ENCODE measurements at regions not wholly inside any gene's neighbourhood (a gene's known extent, or its start where the extent isn't known, plus 50 kb on each side); places are given as distances from the start of the nearest gene placed in this dataset.

- no peaks in the 10 kb centered on the region for H3K9me2 ChIP-seq (ENCODE audit: insufficient read depth)
- H3K36me3 ChIP-seq (ENCODE audit: control insufficient read depth in 1 of 2, insufficient read depth in 2 of 2, low read length in 2 of 2): no peaks in the 10 kb centered on the region
- no peak overlapping the region for H2AFZ ChIP-seq (ENCODE audit: low read depth, low read length, poor library complexity, severe bottlenecking)
- H3K27me3 ChIP-seq (ENCODE audit: insufficient read depth, low read length): no peaks in the 10 kb centered on the region
- H3K4me1 ChIP-seq (ENCODE audit: control insufficient read depth in 1 of 2, insufficient read depth in 2 of 2, low read length in 2 of 2): no peaks in the 10 kb centered on the region
- ChIA-PET POLR2A (no interaction called here), RAD21 (ENCODE audit: low non-redundant PET in 1 of 2, low total read pairs in 2 of 2, uncharacterized antibody in 2 of 2, unreplicated experiment in 2 of 2) (no interaction called here), CTCF (no interaction called here)
- DNase-seq (ENCODE audit: low read depth, low spot score): no peak
- H3K27ac ChIP-seq (ENCODE audit: low read depth, low read length): no peak overlapping the region
- no peak overlapping the region for H3K9ac ChIP-seq (ENCODE audit: low read length)
- H3K4me2 ChIP-seq (ENCODE audit: low read length): no peak overlapping the region
- no TSS peak for BruUV-seq (replicated peaks)
- no peaks in the 10 kb centered on the region for H4K20me1 ChIP-seq (ENCODE audit: insufficient read depth)
- H3K9me3 ChIP-seq (ENCODE audit: control insufficient read depth in 1 of 2, insufficient read depth in 1 of 2, low read depth in 1 of 2, low read length in 2 of 2): no peaks in the 10 kb centered on the region
- no peak overlapping the region for H3K4me3 ChIP-seq (replicated peaks in 1 of 2; ENCODE audit: low read depth in 1 of 2, low read length in 2 of 2)
- TF ChIP-seq ELF1 (IDR thresholded peaks at IDR 0.05; ENCODE audit: borderline replicate concordance, low read depth): no peak
- no peak for TF ChIP-seq RAD21 (IDR thresholded peaks at IDR 0.05; ENCODE audit: low read depth)
- TF ChIP-seq JUND (IDR thresholded peaks at IDR 0.05): no peak
- TF ChIP-seq, protein P1, sequence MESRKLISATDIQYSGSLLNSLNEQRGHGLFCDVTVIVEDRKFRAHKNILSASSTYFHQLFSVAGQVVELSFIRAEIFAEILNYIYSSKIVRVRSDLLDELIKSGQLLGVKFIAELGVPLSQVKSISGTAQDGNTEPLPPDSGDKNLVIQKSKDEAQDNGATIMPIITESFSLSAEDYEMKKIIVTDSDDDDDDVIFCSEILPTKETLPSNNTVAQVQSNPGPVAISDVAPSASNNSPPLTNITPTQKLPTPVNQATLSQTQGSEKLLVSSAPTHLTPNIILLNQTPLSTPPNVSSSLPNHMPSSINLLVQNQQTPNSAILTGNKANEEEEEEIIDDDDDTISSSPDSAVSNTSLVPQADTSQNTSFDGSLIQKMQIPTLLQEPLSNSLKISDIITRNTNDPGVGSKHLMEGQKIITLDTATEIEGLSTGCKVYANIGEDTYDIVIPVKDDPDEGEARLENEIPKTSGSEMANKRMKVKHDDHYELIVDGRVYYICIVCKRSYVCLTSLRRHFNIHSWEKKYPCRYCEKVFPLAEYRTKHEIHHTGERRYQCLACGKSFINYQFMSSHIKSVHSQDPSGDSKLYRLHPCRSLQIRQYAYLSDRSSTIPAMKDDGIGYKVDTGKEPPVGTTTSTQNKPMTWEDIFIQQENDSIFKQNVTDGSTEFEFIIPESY (IDR thresholded peaks at IDR 0.05; ENCODE audit: extremely low read depth, insufficient replicate concordance, low read length): no peak
- no peak for TF ChIP-seq POLR2AphosphoS5 (IDR thresholded peaks at IDR 0.05; ENCODE audit: low read depth, low read length)
- TF ChIP-seq ATF3 (IDR thresholded peaks at IDR 0.05): no peak
- no peak for TF ChIP-seq SIN3A (IDR thresholded peaks at IDR 0.05; ENCODE audit: low read depth)
- TF ChIP-seq, protein P2, sequence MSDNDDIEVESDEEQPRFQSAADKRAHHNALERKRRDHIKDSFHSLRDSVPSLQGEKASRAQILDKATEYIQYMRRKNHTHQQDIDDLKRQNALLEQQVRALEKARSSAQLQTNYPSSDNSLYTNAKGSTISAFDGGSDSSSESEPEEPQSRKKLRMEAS (IDR thresholded peaks at IDR 0.05): no peak
- no peaks in the 10 kb centered on the region for H3K79me2 ChIP-seq (ENCODE audit: insufficient read depth, low read length)
- no peak for ATAC-seq
- intact Hi-C loops (cut with micrococcal nuclease): no loop called here
Measured at GRCh38 chr4:175091649-175092048, 173.5 kb downstream of the ADAM29 start.

DNA sequence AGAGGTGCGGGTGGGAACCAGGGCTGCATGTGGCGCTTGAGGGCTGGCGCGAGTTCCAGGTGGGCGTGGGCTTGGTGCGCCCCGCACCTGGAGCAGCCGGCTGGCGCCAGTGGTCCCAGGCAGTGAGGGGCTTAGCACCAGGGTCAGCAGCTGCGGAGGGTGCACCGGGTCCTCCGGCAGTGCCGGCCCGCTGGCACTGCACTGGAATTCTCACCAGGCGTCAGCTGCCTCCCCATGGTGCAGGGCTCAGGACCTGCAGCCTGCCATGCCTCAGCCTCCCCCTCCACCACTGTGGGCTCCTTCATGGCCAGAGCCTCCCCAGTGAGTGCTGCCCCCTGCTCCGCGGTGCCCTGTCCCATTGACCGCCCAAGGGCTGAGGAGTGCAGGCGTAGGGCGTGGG lies 174.0 kb downstream of the ADAM29 start:
- Histone ChIP-seq H3K27ac (ENCODE audit: low read depth, low read length) (no peak overlapping the region), H3K27me3 (ENCODE audit: insufficient read depth, low read length) (no peaks in the 10 kb centered on the region), H3K4me3 (replicated peaks in 1 of 2; ENCODE audit: low read depth in 1 of 2, low read length in 2 of 2) (no peak overlapping the region), H4K20me1 (ENCODE audit: insufficient read depth) (no peaks in the 10 kb centered on the region), H3K36me3 (ENCODE audit: control insufficient read depth in 1 of 2, insufficient read depth in 2 of 2, low read length in 2 of 2) (no peaks in the 10 kb centered on the region), H3K9ac (ENCODE audit: low read length) (no peak overlapping the region), H3K9me3 (ENCODE audit: control insufficient read depth in 1 of 2, insufficient read depth in 1 of 2, low read depth in 1 of 2, low read length in 2 of 2) (no peaks in the 10 kb centered on the region), H2AFZ (ENCODE audit: low read depth, low read length, poor library complexity, severe bottlenecking) (no peak overlapping the region), H3K4me2 (ENCODE audit: low read length) (no peak overlapping the region), H3K4me1 (ENCODE audit: control insufficient read depth in 1 of 2, insufficient read depth in 2 of 2, low read length in 2 of 2) (no peaks in the 10 kb centered on the region), H3K79me2 (ENCODE audit: insufficient read depth, low read length) (no peaks in the 10 kb centered on the region), H3K9me2 (ENCODE audit: insufficient read depth) (no peaks in the 10 kb centered on the region)
- ChIA-PET RAD21 (ENCODE audit: low non-redundant PET in 1 of 2, low total read pairs in 2 of 2, uncharacterized antibody in 2 of 2, unreplicated experiment in 2 of 2) (no interaction called here), CTCF (no interaction called here), POLR2A (no interaction called here)
- ATAC-seq: no peak
- no peak for DNase-seq (ENCODE audit: low read depth, low spot score)
- intact Hi-C loops (cut with micrococcal nuclease): no loop called here
- no TSS peak for BruUV-seq (replicated peaks)
- no peak for TF ChIP-seq SIN3A (IDR thresholded peaks at IDR 0.05; ENCODE audit: low read depth)
- TF ChIP-seq CBX3 (IDR thresholded peaks at IDR 0.05; ENCODE audit: low read depth): no peak
- no peak for TF ChIP-seq CEBPB (IDR thresholded peaks at IDR 0.05; ENCODE audit: low read depth)
- TF ChIP-seq, protein P3, sequence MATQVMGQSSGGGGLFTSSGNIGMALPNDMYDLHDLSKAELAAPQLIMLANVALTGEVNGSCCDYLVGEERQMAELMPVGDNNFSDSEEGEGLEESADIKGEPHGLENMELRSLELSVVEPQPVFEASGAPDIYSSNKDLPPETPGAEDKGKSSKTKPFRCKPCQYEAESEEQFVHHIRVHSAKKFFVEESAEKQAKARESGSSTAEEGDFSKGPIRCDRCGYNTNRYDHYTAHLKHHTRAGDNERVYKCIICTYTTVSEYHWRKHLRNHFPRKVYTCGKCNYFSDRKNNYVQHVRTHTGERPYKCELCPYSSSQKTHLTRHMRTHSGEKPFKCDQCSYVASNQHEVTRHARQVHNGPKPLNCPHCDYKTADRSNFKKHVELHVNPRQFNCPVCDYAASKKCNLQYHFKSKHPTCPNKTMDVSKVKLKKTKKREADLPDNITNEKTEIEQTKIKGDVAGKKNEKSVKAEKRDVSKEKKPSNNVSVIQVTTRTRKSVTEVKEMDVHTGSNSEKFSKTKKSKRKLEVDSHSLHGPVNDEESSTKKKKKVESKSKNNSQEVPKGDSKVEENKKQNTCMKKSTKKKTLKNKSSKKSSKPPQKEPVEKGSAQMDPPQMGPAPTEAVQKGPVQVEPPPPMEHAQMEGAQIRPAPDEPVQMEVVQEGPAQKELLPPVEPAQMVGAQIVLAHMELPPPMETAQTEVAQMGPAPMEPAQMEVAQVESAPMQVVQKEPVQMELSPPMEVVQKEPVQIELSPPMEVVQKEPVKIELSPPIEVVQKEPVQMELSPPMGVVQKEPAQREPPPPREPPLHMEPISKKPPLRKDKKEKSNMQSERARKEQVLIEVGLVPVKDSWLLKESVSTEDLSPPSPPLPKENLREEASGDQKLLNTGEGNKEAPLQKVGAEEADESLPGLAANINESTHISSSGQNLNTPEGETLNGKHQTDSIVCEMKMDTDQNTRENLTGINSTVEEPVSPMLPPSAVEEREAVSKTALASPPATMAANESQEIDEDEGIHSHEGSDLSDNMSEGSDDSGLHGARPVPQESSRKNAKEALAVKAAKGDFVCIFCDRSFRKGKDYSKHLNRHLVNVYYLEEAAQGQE (IDR thresholded peaks at IDR 0.05; ENCODE audit: low read depth): no peak
- TF ChIP-seq SRF (IDR thresholded peaks at IDR 0.05; ENCODE audit: low read depth): no peak
- no peak for TF ChIP-seq POLR2AphosphoS5 (IDR thresholded peaks at IDR 0.05; ENCODE audit: low read depth, low read length)
- no peak for TF ChIP-seq POLR2A (IDR thresholded peaks at IDR 0.05; ENCODE audit: borderline replicate concordance, extremely low read depth, insufficient read depth, insufficient read length)
- TF ChIP-seq, protein P4, sequence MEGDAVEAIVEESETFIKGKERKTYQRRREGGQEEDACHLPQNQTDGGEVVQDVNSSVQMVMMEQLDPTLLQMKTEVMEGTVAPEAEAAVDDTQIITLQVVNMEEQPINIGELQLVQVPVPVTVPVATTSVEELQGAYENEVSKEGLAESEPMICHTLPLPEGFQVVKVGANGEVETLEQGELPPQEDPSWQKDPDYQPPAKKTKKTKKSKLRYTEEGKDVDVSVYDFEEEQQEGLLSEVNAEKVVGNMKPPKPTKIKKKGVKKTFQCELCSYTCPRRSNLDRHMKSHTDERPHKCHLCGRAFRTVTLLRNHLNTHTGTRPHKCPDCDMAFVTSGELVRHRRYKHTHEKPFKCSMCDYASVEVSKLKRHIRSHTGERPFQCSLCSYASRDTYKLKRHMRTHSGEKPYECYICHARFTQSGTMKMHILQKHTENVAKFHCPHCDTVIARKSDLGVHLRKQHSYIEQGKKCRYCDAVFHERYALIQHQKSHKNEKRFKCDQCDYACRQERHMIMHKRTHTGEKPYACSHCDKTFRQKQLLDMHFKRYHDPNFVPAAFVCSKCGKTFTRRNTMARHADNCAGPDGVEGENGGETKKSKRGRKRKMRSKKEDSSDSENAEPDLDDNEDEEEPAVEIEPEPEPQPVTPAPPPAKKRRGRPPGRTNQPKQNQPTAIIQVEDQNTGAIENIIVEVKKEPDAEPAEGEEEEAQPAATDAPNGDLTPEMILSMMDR (IDR thresholded peaks at IDR 0.05 in 2 of 3, conservative IDR thresholded peaks at IDR 0.05 in 1 of 3; ENCODE audit: borderline replicate concordance in 1 of 3, insufficient read depth in 1 of 3, low read depth in 2 of 3, low read length in 2 of 3): no peak
